ENCODE measurements at regions not wholly inside any gene's neighbourhood (a gene's known extent, or its start where the extent isn't known, plus 50 kb on each side); places are given as distances from the start of the nearest gene placed in this dataset.
"Not testable (repeated sequence)": the region's sequence is repeated elsewhere in the genome, so short reads cannot be mapped to it uniquely, and the experiment has no call there.

- H3K4me1 ChIP-seq = no peaks in the 10 kb centered on the region
- peaks cover 0 to 5% (median 0%) of the 10 kb centered on the region in 11 donors for H3K9me3 ChIP-seq
- ATAC-seq = no peak
- no peaks in the 10 kb centered on the region for H3K36me3 ChIP-seq
- no peak overlapping the region for H3K4me3 ChIP-seq
- intact Hi-C loops (cut with DNase I) = no loop called here
- no peak overlapping the region for H3K27ac ChIP-seq
- no peak for TF ChIP-seq CTCF (IDR thresholded peaks at IDR 0.05)
- no peak for DNase-seq
- H3K27me3 ChIP-seq = no peaks in the 10 kb centered on the region
- 88 to 89% methylated on average over 1 of the region's 1 CpG for WGBS, 2 donors
Observed at GRCh38 chr2:204389856-204390255, 155.4 kb upstream of the PARD3B start.

DNA sequence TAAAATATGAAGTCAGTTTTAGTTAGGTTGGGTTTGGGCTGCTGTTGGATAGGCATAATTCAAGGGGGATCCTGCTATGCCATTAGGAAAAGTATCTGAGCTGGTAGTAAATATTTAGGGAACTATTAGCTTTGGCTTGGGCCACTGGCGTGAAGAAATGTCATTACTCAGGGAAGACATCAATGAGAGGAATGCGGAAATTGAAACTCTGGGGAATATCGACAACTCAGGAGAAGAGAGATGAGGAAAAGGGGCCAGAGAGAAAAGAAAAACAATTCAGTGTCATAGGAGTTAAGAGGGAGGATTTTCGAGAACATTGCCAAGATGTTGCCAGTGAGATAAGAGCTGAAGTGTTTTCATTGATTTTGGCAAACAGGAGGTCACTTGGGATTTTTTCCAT lies 149.7 kb upstream of the PARD3B start:
- Histone ChIP-seq H3K36me3 (no peaks in the 10 kb centered on the region), H3K9me3 (no peaks in the 10 kb centered on the region), H3K27ac (no peak overlapping the region), H3K27me3 (no peaks in the 10 kb centered on the region), H3K4me3 (no peak overlapping the region), H3K4me1 (no peaks in the 10 kb centered on the region)
- no peak for ATAC-seq
- intact Hi-C loops (cut with DNase I) = no loop called here
- TF ChIP-seq CTCF (IDR thresholded peaks at IDR 0.05) = no peak
- WGBS, 2 donors = 65 to 70% methylated on average over 4 of the region's 4 CpGs
- no peak for DNase-seq

GRCh38 chr2:204401114-204401513 lies 144.2 kb upstream of the PARD3B start:
- intact Hi-C loops (cut with DNase I) = no loop called here
- ATAC-seq = no peak
- Histone ChIP-seq H3K9me3 (no peaks in the 10 kb centered on the region), H3K27ac (no peak overlapping the region), H3K4me1 (no peaks in the 10 kb centered on the region), H3K4me3 (no peak overlapping the region), H3K27me3 (no peaks in the 10 kb centered on the region), H3K36me3 (no peaks in the 10 kb centered on the region)
- 58 to 64% methylated on average over 5 of the region's 5 CpGs for WGBS, 2 donors
- DNase-seq = no peak
- no peak for TF ChIP-seq CTCF (IDR thresholded peaks at IDR 0.05)

DNA sequence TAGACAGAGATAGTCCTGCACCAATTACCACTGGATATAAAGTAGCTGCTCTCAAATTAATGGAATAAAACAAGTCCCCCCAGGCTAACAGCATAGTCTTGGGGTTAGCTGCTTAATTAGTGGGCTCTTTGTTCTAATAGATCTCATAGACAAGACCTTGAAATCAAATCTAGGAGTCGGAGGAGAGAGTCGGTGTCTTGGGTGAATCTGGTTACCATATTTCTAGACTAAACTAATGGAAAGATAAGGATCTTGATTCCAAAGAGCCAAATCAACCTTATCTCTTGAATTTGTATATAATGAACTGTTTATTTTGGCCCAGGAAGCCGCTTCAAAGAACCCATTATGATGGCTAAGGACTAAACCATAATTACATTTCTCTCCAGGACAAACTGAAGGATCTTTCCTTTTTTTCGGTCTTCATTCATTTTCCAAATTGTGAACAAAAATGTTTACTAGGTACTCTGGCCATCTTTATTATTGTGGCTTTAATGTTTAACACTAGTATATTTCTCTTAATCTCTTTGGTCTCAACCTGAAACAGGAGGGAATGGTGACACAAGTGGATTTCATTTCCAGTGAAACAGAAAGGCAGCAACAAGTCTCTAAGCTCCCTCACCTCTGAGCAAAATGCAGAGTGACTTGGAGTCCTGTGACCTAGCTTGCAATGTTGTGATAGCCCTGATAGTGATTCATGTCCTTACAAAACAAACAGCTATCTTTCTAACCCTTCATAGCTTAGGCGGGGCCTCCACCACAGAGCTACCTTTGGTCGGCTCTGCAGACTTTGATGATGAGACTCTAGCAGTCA lies 137.9 kb upstream of the PARD3B start:
- Histone ChIP-seq H3K36me3 (no peaks in the 10 kb centered on the region), H3K4me1 (no peaks in the 10 kb centered on the region), H3K9me3 (peaks cover 0 to 6% (median 0%) of the 10 kb centered on the region in 11 donors), H3K27ac (no peak overlapping the region), H3K4me3 (no peak overlapping the region), H3K27me3 (no peaks in the 10 kb centered on the region)
- ATAC-seq (no peak), DNase-seq (no peak)
- 71 to 76% methylated on average over 6 of the region's 6 CpGs for WGBS, 2 donors
- intact Hi-C loops (cut with DNase I) = no loop called here
- TF ChIP-seq CTCF (IDR thresholded peaks at IDR 0.05) = no peak

- ATAC-seq; intact Hi-C loops (cut with DNase I): not testable (repeated sequence)
Observed at GRCh38 chr2:204412782-204413181, 132.5 kb upstream of the PARD3B start.

More at GRCh38 chr2:204412782-204413181, 132.5 kb upstream of the PARD3B start:
- not testable (repeated sequence) for H3K27me3 ChIP-seq, DNase-seq, H3K4me3 ChIP-seq, H3K27ac ChIP-seq, H3K36me3 ChIP-seq, H3K4me1 ChIP-seq
- 81 to 89% methylated on average over 2 of the region's 2 CpGs for WGBS, 2 donors
- H3K9me3 ChIP-seq = peaks cover 0 to 22% (median 4%) of the 10 kb centered on the region in 11 donors

Measured in heart right ventricle (tissue), 16 donors.